HG03066 (cell line): ENCODE measurements at regions not wholly inside any gene's neighbourhood (a gene's known extent, or its start where the extent isn't known, plus 50 kb on each side); places are given as distances from the start of the nearest gene placed in this dataset.

ENCODE experiments used
- ATAC-seq: cut with Tn5 transposase; IDR thresholded peaks from one replicate; pipeline ENCODE4 v1.9.1; 2021; ENCODE audit warnings: low read depth; ENCODE audit not compliant: unreplicated experiment

DNA sequence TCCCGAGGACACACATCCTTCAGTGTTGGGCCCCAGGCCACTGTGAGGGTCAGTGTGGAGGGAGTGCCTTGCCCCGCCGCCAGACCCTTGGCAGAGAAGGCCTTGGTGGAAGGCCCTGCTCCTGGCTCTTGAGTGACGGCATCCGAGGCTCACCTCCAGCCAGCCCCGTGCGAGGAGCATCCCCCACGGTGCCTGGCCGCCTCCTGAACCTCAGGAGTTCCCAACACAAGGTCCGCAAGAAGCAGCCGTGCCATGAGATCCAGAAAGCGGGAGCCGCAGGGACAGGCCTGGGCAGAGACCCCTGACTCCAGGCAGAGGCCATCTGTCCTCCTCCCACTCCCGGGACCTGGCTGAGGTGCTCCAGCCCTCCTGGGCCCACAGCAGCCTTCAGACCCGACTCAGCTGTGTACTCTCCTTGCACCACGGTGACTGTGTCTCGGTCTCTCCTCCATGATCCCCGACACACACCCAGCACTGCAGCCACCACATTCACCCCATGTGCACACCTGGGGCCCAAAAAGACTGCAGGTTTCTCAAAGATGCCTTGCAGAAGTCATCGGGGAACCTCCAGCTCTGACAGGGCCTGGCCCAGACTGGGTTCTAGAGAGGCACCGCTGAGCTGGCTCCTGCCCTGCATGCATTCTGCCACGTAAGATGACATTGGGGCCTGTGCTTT, 870.2 kb downstream of the BRD1 start:
- no peak for ATAC-seq

DNA sequence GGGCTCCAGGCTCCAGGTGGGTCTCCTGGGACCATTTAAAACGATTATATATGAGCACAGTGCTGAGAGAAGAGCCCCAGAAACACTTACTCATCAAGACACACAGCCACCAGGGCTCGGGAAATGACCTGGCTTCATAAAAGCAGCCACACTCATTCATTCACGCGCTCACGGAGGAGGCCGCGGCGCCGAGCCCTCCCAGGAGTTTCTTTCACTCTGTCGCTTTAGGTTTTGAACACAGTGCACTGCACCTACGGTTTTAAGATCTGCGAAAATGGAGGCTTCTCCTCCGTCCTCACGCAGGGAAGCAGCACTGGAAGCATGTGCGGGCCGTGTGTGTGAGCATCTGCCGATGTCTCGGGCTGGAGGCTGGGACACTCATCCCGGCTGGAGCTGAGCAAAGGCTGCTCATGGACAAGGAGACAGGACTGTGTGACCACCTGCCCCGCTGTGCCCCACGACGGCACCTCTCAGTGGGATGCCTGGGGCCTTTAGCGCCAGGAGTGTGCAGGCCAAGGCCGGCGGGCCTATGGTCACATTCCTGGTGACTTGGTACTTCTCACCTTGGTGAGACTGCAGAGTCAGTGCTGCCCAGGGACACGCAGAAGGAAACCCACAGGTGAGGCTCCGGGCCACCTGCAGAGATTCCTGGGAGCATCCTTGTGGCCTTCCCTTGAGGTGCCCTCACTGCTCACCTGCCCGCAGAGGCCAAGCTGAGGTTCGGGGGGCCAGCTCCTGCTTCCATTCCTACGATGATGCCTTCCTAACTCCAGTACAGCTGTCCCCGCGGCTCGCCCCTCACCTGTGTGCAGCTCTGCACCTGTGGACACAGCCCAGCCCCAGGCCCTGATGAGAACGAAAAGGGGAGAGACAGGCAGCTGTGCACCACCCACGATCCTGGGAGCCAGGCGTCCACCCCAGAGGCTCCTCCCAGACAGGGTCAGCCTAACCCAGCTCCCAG, 872.0 kb downstream of the BRD1 start:
- ATAC-seq, result no peak

DNA sequence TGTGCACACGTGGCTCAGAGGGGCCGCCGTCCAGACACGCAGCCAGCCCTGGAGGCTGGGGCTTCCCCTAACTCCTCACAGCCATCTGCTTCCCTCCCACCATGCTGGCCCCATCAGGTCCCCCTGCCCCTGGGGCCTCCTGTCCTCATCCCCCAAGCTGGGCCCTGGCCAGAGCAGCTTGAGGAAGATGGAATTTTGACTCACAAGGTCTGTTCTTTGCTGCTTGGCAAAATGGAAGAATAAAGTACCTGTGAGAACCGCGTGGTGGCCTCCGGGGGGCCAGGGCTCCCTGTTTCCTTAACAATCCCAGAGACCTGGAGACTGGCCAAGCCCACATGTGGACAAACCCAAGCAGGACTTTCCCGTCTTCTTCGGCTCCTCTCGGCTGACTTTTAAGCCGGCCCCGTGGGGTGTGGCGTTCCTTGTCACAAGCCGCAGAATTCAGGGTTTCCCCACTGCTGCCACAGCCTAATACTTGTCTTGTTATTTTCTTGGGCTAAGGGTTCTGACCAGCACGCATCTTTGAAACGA, 872.8 kb downstream of the BRD1 start:
- no peak for ATAC-seq

DNA sequence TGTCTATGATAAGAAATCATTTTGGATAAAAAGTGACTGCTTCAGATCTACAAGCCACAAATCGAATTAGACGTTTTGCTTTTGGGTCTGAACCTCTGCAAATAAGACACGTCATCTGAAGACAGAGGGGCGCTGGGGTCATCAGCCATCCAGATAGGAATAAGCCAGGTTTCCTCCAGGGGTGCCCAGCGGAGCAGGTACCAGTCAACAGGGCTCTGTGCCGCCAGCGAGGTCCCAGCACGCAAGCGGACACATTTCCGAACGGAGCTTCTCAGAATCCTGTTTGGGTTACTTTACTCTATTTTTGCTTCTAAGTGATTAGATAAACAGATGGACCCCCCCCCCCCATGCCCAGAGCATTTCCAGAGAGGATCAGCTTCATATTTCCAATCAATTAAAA, 873.8 kb downstream of the BRD1 start:
- no peak for ATAC-seq

DNA sequence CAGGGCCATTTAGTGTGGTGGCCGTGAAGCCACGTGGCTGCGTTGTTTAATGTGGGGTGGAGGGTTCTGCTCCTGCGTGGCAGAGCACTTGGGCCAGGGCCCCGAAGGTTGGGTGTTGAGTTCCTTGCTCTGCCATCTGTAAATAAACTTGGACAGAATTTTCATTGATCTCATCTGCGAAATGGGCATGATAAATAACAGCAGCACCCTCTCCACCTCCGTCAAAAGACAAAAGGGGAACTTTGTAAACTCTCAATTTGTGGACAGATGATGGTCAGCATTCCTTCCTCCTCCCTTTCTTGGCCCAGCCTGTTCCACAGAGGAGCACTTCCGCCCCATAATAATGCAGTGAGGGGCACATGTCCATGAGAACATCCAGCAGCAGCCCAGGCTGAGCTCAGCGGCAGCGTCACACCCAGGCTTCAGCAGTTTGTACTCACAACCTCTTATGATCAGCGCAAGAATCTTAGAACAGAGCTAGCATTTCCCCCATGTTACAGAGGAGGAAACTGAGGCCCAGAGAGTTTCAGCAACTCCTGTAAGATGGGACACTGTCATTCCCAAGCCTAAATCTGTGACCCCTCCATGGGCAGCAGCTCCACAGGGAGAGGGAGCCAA, 874.5 kb downstream of the BRD1 start:
- ATAC-seq, result no peak

DNA sequence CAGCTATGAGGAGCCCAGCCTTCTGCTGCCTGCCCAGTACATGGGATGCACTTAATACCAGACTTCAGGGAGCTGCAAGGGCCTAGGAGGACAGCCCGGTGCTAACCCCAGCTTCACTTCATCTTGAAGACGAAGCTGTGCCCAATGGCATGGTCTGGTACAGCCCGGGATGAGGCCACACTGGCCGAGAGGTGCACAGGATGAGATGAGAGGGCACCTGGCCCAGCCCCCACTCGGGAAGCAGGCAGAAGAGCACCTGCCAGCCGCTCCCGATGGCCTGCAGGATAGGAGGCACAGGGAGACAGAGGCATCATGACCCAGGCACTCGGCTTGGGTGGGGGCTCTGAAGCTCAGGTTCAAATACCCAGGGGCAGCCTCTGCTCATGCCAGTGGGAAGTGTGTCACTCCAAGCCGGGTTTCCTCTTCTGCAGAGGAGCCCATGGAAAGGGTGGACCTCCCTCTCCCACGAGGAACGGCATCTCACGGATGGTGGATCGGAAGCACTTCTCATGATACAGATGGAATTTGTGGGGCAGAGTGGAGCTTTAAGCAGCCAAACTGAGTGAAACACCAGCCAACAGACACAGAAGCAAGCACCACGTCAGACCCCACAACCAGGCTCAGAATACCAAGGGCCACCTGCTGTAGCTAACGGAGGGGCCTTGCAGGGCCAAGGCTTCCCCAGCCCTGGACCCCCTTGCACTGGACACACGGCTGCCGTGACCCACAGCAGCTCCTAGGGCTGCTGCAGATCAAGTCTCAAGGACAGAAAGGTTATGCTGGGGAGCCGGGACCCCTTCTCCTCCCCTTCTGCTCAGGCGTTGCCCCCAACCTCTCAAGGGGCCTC, 875.2 kb downstream of the BRD1 start:
- ATAC-seq, result no peak

DNA sequence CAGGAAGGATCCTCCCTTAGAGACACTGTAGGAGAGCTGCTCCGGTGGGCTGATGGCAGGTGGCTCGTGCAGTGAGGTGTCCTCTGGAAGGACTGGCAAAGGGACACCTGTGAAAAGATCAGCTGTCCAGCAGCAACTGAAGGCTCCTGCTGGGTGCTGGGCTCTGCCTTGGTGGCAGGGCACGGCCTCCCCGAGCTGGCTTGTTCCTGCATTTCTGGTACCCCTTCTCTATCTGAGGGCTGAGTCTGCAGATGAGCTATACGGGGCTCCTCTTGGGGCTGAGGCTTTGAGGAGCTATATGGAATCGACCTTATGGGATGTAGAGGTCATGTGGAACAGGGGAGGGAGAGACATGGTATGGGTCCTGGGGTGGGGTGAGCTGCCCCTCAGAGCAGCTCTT, 875.8 kb downstream of the BRD1 start:
- no peak for ATAC-seq

DNA sequence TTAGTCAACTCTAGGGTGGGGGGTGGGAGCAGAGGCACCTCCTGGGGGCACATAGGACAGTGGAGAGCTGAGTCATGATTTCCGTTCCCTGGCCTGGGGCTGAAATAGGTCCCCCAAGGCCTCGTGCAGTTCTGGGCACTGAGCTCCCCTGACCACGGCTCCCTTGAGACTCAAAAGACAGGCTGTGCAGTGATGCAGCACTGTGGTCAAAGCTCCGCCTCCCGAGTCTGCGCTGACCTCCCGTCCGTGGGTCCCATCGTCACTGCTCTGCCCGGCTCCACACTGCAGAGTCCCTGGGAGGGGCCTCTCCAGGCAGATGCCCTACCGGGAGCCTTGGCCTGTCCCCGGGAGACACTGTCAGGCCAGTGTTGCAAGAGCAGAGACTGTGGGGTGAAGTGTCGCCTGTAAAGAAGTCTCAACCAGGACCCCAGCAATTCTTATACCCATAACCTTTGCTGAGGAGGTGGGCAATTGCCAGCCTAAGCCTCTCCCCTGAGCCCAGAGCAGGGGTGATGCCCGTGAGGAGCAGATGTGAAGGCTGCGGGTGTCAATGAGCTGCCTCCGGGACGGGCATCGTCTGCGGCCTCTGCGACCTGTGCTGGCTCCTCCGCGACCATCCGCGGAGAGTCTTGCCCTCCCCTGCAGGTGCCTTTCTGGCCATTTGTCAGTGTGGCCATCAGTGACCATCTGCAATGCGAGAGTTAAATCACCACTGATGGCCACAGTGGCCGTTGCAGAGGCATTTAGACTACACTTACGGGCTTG, 877.3 kb downstream of the BRD1 start:
- no peak for ATAC-seq

DNA sequence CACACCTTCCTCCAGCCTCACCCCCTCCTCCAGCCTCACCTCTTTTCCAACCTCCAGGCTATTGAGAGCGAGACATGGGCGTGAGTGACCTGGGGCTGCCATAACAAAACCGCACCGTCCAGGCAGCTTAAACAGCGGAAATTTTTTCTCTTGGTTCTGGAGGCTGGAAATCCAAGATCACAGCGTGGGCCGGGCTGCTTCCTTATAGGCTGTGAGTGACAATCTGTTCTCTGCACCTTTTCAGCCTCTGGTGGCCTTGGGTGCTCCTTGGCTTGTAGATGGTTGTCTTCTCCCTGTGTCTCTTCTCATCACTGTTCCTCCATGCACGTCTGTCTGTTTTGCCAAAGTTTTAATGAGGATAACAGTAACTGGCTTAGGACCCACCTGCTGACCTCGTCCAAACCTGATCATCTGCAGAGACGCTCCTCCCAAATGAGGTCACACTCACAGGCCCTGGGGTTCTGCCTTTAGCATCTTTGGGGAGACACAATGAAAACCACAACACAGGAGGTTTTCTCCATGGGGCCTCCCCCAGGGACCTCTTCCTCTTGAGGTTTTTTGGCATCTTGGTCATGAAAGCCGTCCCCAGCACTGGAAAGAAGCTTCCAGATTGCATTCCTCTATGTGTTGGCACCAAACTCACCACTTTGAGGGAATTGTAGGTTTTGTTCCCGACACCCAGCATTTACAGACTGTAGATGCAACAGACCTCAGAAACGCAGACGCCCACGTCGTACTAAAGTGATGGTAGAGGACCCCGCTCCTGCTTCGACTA, 878.1 kb downstream of the BRD1 start:
- ATAC-seq, result no peak

DNA sequence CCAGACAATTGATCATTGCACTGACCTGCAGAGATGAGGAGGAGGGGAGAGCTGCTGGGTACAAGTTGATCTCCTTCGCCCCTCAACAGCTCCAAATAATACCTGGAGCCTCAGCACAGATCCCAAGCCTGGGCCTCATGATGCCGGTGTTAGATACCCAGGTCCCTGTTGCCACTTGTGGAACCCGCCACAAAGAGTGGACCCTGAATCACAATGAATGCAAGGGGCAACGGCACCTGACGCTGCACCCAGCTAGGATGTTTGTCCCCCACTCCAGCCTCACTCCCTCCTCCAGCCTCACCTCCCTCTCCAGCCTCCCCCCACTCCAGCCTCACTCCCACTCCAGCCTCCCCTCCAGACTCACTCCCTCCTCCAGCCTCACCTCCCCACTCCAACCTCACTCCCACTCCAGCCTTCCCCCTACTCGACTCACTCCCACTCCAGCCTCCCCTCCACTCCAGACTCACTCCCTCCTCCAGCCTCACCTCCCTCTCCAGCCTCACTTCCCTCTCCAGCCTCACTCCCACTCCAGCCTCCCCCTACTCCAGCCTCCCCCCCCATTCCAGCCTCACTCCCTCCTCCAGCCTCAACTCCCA, 879.0 kb downstream of the BRD1 start:
- no peak for ATAC-seq

DNA sequence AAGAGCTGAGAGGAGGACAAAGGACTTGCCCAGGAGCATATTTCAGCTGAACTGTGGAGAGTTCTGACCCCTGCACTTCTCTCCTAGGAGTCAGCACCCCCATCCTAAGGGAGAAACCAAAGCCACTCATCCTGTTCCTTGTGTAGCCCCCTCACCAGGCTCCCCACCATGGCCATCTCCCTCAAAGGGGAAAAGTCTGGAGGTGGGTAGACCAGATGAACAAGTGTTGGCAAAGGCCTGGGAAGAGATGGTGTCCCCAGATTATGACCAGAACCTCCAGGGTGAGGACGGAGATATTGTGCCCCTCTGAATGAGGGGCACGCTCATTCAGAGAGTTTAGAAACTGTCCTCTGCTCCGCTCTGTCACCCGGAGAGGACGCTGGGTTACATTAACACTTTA, 880.0 kb downstream of the BRD1 start:
- ATAC-seq, result no peak

DNA sequence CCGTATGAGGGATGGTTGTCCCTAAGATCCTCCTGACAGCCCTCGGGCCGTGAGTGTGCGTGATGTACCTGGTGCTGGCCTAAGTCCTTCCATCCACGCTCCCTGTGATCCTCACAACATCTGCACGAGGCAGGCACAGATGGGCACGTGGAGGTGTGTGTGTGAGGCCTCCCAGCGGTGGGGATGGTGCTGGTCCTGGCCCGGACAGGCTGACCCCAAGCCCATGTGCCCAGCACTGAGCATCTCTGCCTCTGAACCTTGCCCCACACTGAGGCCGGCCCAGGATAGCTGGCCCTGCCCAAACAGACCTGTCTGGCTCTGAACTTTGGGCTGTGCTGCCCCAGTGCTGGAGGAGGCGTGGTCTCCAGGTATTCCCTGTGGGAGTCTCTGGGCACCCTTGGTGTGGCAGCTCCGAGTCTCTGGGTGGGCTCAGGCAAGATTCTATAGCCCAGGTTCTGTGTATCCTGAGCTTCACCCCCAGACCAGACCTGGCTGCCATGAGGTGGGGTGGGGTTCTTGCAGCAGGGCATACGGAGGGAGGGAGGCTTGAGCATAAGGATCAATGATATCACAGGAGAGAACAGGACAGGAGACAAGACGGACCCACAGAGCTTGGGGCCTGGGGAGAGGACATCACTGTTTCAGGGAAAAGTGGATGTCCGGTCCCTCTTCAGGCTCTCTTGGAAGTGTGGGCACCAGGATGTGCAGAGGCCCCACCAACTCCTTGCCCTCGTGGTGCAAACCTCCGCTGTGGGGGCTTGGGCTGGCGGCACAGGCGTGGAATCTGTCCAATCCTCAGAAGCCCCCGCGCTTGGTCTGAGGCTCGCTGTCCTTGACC, 881.8 kb downstream of the BRD1 start:
- no peak for ATAC-seq

DNA sequence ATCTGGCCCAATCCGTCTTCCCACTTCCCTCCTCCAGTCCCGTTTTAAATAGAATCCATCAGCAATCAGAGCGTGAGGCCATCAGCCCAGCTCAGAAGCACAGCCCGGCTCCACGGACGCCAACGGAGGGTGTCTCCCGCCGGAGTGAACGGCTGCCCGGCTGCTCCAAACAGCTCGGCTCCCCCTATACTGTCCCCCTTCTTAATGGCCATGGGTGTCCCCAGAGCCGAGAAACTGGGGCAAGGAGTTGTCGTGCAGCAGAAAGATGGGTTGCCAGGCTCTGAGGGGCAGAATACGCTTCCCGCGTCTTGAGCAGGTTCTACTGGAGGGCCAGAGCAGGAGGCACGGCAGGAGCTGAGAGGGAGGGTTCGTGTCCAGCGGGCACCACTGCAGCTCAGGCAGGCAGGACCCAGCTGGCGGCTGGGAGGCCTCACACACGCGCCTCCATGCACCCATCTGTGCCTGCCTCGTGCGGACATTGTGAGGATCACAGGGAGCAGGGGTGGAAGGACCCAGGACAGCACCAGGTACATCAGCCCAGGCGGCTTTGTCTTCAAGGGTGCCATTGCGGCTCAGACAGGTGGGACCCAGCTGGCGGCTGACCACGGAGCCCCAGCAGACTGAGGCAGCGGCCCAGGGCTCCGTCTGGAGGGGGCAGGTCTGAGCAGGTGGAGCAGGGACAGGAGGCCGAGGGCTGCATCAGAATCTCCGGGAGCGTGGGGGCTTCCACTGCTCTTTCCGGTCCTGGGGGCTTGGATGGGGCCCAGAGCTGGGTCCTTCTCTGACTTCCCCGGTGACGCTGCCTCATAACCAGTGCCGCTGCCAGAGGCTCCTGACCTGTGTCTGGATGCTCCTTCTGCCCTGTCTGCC, 882.7 kb downstream of the BRD1 start:
- ATAC-seq, result no peak

DNA sequence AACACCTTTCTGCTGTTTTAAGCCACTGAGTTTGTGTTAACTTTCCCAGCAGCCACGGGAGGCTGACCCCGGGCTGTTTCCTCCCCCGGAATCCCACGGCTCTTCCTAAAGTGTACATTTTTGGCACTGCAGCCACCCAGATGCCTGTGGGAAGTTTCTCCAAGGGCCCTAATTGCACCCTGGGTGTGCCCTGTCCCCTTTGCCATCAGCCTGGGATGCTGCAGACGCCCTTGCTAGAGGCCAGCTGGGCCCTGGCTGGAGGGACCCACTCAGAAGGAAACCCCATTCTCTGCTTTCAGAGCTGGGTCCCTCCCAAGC, 883.3 kb downstream of the BRD1 start:
- ATAC-seq, result no peak

DNA sequence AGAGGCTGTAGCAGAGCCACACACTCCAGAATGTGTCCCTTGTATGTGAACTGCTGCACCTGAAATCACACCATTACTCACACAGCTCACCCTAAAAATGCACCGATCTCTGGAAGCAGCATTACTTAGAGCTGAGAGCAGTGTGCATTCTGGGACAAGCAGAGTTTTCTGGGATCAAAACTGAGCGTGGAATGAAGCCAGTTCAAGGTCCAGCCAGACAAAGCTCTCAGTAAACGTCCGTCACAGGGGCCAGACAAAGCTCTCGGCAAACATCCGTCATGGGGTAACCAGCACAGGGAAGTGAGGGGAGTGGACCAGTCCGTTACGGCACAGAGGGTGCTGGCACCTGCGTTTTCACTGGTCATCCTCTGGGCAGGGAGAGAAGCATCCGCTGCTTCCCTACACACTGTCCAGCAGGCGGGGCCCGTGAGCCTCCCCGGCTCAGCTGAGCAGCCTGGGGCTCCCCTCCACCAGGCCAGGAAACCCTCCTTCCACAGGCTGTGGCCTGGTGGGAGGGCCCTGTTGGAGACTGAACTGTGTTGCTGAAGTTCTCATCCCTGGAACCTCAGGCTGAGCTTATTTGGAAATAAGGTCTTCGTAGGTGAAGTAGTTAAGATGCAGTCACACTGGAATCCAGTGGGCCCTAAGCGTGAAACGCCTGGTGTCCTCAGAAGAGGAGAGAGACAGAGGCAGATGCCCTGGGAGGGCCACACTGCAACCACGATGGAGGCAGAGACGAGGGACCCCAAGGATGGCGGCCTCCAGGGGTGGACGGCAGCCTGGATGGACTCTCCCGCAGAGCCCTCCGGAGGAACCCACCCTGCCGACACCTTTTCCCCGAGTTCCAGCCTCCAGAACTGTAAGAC, 883.9 kb downstream of the BRD1 start:
- ATAC-seq, result no peak
